Neuronal stem cell (in vitro differentiated cells): ENCODE measurements at regions not wholly inside any gene's neighbourhood (a gene's known extent, or its start where the extent isn't known, plus 50 kb on each side); places are given as distances from the start of the nearest gene placed in this dataset.

Source experiments
- DNase-seq: peaks from one replicate; pipeline ENCODE4 v3.0.0-alpha.2; 2013; ENCODE audit warnings: low spot score
- H2AFZ ChIP-seq: one replicate; pipeline ENCODE4 v1.6.1; 2013; ENCODE audit warnings: mild to moderate bottlenecking, low read length, inconsistent platforms
- H2AK5ac ChIP-seq: 2 replicates; pipeline ENCODE4 v1.6.1; 2013; ENCODE audit warnings: low read depth, mild to moderate bottlenecking, inconsistent platforms, low read length, moderate library complexity, mixed read lengths
- H2BK120ac ChIP-seq: 2 replicates; pipeline ENCODE4 v1.6.1; 2013; ENCODE audit warnings: low read depth, mild to moderate bottlenecking, inconsistent platforms, low read length, moderate library complexity, mixed read lengths
- H2BK12ac ChIP-seq: one replicate; pipeline ENCODE4 v1.6.1; 2013; ENCODE audit warnings: low read length, inconsistent platforms
- H2BK15ac ChIP-seq: 2 replicates; pipeline ENCODE4 v1.6.1; 2013; ENCODE audit warnings: mild to moderate bottlenecking, low read length, inconsistent platforms, mixed read lengths
- H2BK5ac ChIP-seq: one replicate; pipeline ENCODE4 v1.6.1; 2013; ENCODE audit warnings: inconsistent platforms, mild to moderate bottlenecking, low read length, moderate library complexity
- H3K14ac ChIP-seq: one replicate; pipeline ENCODE4 v1.6.1; 2013; ENCODE audit warnings: low read length, inconsistent platforms
- H3K18ac ChIP-seq: 2 replicates; pipeline ENCODE4 v1.6.1; 2013; ENCODE audit warnings: low read length, inconsistent platforms
- H3K23ac ChIP-seq: 2 replicates; pipeline ENCODE4 v1.6.1; 2013; ENCODE audit warnings: low read depth, mild to moderate bottlenecking, mixed read lengths, low read length, inconsistent platforms; ENCODE audit not compliant: poor library complexity
- H3K27ac ChIP-seq: replicated peaks from 3 replicates; pipeline ENCODE4 v1.5.1; 2013; ENCODE audit warnings: low read length, inconsistent platforms
- H3K27me3 ChIP-seq, 3 experiments: 2 replicates each; pipeline ENCODE4 v1.6.1; 2013; ENCODE audit warnings: low read length in 3 of 3, mild to moderate bottlenecking in 2 of 3, inconsistent platforms in 1 of 3, low read depth in 1 of 3, mixed read lengths in 1 of 3, moderate library complexity in 1 of 3; ENCODE audit not compliant: control insufficient read depth in 3 of 3, insufficient read depth in 3 of 3
- H3K36me3 ChIP-seq, 2 donors: replicated peaks in 1 of 2; 2 replicates each; pipeline ENCODE4 v1.6.1; 2013; ENCODE audit warnings: low read length in 2 of 2; ENCODE audit not compliant: control insufficient read depth in 2 of 2, insufficient read depth in 2 of 2
- H3K4ac ChIP-seq: 2 replicates; pipeline ENCODE4 v1.6.1; 2013; ENCODE audit warnings: inconsistent platforms, mild to moderate bottlenecking, low read length, moderate library complexity
- H3K4me1 ChIP-seq, 2 donors: 1 replicate in 1 of 2; 2 replicates in 1 of 2; pipeline ENCODE4 v1.6.1; 2013; ENCODE audit warnings: low read length in 2 of 2, low read depth in 1 of 2; ENCODE audit not compliant: control insufficient read depth in 2 of 2, insufficient read depth in 1 of 2
- H3K4me2 ChIP-seq: one replicate; pipeline ENCODE4 v1.6.1; 2013; ENCODE audit warnings: mild to moderate bottlenecking, low read length, inconsistent platforms; ENCODE audit not compliant: insufficient read depth, poor library complexity, severe bottlenecking
- H3K4me3 ChIP-seq, 2 donors: 2 replicates each; pipeline ENCODE4 v1.5.1; 2013; ENCODE audit warnings: low read length in 2 of 2, mild to moderate bottlenecking in 2 of 2, inconsistent platforms in 1 of 2, moderate library complexity in 1 of 2
- H3K79me1 ChIP-seq: one replicate; pipeline ENCODE4 v1.6.1; 2013; ENCODE audit warnings: low read depth, mild to moderate bottlenecking, inconsistent platforms, low read length, moderate library complexity
- H3K9ac ChIP-seq: one replicate; pipeline ENCODE4 v1.6.1; 2013; ENCODE audit warnings: mild to moderate bottlenecking, low read depth, low read length, inconsistent platforms; ENCODE audit not compliant: poor library complexity
- H3K9me3 ChIP-seq, 2 donors: replicated peaks in 1 of 2; 2 replicates each; pipeline versions ENCODE3 to v1.6.1; 2013; ENCODE audit warnings: low read length in 2 of 2, mild to moderate bottlenecking in 2 of 2, inconsistent platforms in 1 of 2, low read depth in 1 of 2, mixed read lengths in 1 of 2, moderate library complexity in 1 of 2; ENCODE audit not compliant: control insufficient read depth in 2 of 2, insufficient read depth in 1 of 2
- H4K8ac ChIP-seq: one replicate; pipeline ENCODE4 v1.6.1; 2013; ENCODE audit warnings: low read depth, mild to moderate bottlenecking, inconsistent platforms, low read length, moderate library complexity
- H4K91ac ChIP-seq: one replicate; pipeline ENCODE4 v1.6.1; 2013; ENCODE audit warnings: low read length, low read depth, mild to moderate bottlenecking, inconsistent platforms; ENCODE audit not compliant: poor library complexity
- WGBS, 2 donors: extraction: QIAGEN DNeasy Blood & Tissue Kit; methylation state at CpG; one replicate each; pipeline ENCODE4 v1.1.7; 2013; ENCODE audit warnings: missing lambda C conversion rate in 2 of 2, mixed read lengths in 1 of 2; ENCODE audit not compliant: insufficient read length in 2 of 2, insufficient replicate concordance in 1 of 2; ENCODE audit errors: extremely low coverage in 2 of 2; 5-methylcytosine and 5-hydroxymethylcytosine counted together

DNA sequence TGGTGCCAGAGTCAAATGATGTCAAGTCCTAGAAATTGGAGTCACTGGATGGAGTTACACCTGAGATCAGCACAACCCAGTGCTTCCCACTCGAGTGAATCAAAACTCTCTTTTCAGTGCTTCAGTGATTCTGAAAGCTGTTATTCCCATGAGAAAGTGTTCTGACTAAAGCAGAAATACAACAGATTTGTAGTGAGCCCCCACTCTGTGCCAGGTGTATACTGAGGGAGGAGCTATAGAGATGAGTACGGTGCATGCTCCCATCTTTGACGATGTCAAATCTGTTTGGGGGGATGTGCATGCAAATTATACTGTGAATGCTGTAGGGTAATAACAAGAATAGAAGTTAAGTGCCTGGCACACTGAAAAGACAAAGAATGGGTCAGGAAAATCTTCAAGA, 330.2 kb downstream of the HS3ST1 start:
- H2BK120ac ChIP-seq, result no peak overlapping the region
- H3K23ac ChIP-seq, result no peak overlapping the region
- no peak overlapping the region for H3K9ac ChIP-seq
- H2AFZ ChIP-seq, result no peak overlapping the region
- no peak for DNase-seq
- no CpG with 5 or more reads among the region's 3 CpGs for WGBS, 2 donors
- H3K9me3 ChIP-seq, result no peaks in the 10 kb centered on the region
- no peak overlapping the region for H4K91ac ChIP-seq
- H3K14ac ChIP-seq, result no peak overlapping the region
- H2AK5ac ChIP-seq, result no peak overlapping the region
- no peak overlapping the region for H3K4me3 ChIP-seq
- H3K4me1 ChIP-seq, result no peaks in the 10 kb centered on the region
- no peak overlapping the region for H2BK5ac ChIP-seq
- no peaks in the 10 kb centered on the region for H3K36me3 ChIP-seq
- H3K18ac ChIP-seq, result no peak overlapping the region
- H3K27ac ChIP-seq, result no peak overlapping the region
- H2BK15ac ChIP-seq, result no peak overlapping the region
- H4K8ac ChIP-seq, result no peak overlapping the region
- no peaks in the 10 kb centered on the region for H3K79me1 ChIP-seq
- H3K27me3 ChIP-seq, result no peaks in the 10 kb centered on the region
- H2BK12ac ChIP-seq, result no peak overlapping the region
- no peak overlapping the region for H3K4ac ChIP-seq
- H3K4me2 ChIP-seq, result no peak overlapping the region

DNA sequence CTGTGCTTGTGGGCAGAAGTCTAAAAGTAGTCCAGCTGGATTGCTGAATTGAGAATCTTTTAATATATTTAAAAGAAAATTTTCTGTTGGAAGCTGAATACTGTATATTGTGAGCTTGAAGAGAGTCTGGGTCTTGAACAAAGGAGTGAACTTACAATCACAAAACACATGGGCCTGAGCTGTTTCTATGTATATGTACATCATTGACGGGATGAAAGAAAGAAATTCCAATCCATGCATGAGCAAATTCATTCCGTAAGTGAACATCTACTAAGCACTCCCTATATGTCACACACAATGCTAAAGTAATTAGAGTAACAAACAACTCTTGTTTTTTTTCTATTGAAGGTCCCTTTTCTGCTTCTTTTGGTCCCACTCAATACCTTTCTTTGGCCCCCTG, 331.0 kb downstream of the HS3ST1 start:
- no peak overlapping the region for H2AFZ ChIP-seq
- no peak overlapping the region for H2BK12ac ChIP-seq
- no peaks in the 10 kb centered on the region for H3K4me1 ChIP-seq
- no peak overlapping the region for H3K4me2 ChIP-seq
- H3K36me3 ChIP-seq, result no peaks in the 10 kb centered on the region
- H3K18ac ChIP-seq, result no peak overlapping the region
- H3K4ac ChIP-seq, result no peak overlapping the region
- no peak overlapping the region for H3K9ac ChIP-seq
- H2BK5ac ChIP-seq, result no peak overlapping the region
- no peaks in the 10 kb centered on the region for H3K27me3 ChIP-seq
- no peak overlapping the region for H3K4me3 ChIP-seq
- DNase-seq, result no peak
- H2BK120ac ChIP-seq, result no peak overlapping the region
- no peak overlapping the region for H2AK5ac ChIP-seq
- H2BK15ac ChIP-seq, result no peak overlapping the region
- no peaks in the 10 kb centered on the region for H3K9me3 ChIP-seq
- H3K79me1 ChIP-seq, result no peaks in the 10 kb centered on the region
- H3K27ac ChIP-seq, result no peak overlapping the region
- no peak overlapping the region for H4K8ac ChIP-seq
- H4K91ac ChIP-seq, result no peak overlapping the region
- H3K14ac ChIP-seq, result no peak overlapping the region
- WGBS, 2 donors, result no CpG with 5 or more reads among the region's 2 CpGs
- no peak overlapping the region for H3K23ac ChIP-seq

- no peak overlapping the region for H2BK5ac ChIP-seq
Observed at GRCh38 chr4:11081006-11081405, 347.7 kb downstream of the HS3ST1 start.

GRCh38 chr4:11079171-11079570, 349.5 kb downstream of the HS3ST1 start:
- Histone ChIP-seq H3K27me3 (no peaks in the 10 kb centered on the region), H4K91ac (no peak overlapping the region), H2AK5ac (no peak overlapping the region), H2BK15ac (no peak overlapping the region), H2BK12ac (no peak overlapping the region), H3K79me1 (no peaks in the 10 kb centered on the region), H3K4ac (no peak overlapping the region), H3K4me3 (no peak overlapping the region), H3K27ac (no peak overlapping the region), H2BK120ac (no peak overlapping the region), H2AFZ (no peak overlapping the region), H3K36me3 (no peaks in the 10 kb centered on the region), H3K4me2 (no peak overlapping the region), H3K9me3 (no peaks in the 10 kb centered on the region), H3K9ac (no peak overlapping the region), H3K23ac (no peak overlapping the region), H3K4me1 (no peaks in the 10 kb centered on the region), H3K14ac (no peak overlapping the region), H3K18ac (no peak overlapping the region), H2BK5ac (no peak overlapping the region), H4K8ac (no peak overlapping the region)
- no peak for DNase-seq
- WGBS, 2 donors, result no CpG with 5 or more reads among the region's 1 CpG

More at GRCh38 chr4:11081006-11081405, 347.7 kb downstream of the HS3ST1 start:
- H4K8ac ChIP-seq, result no peak overlapping the region
- H3K14ac ChIP-seq, result no peak overlapping the region
- H3K4me3 ChIP-seq, result no peak overlapping the region
- no peak overlapping the region for H2BK12ac ChIP-seq
- H2AFZ ChIP-seq, result no peak overlapping the region
- H3K23ac ChIP-seq, result no peak overlapping the region
- no peak overlapping the region for H2BK120ac ChIP-seq
- H3K9ac ChIP-seq, result no peak overlapping the region
- no peak overlapping the region for H3K27ac ChIP-seq
- H3K18ac ChIP-seq, result no peak overlapping the region
- no peaks in the 10 kb centered on the region for H3K27me3 ChIP-seq
- no peak overlapping the region for H2BK15ac ChIP-seq
- no peaks in the 10 kb centered on the region for H3K4me1 ChIP-seq
- DNase-seq, result no peak
- H3K36me3 ChIP-seq, result no peaks in the 10 kb centered on the region
- no peaks in the 10 kb centered on the region for H3K9me3 ChIP-seq
- no peak overlapping the region for H3K4ac ChIP-seq
- H3K79me1 ChIP-seq, result no peaks in the 10 kb centered on the region
- H4K91ac ChIP-seq, result no peak overlapping the region
- no peak overlapping the region for H3K4me2 ChIP-seq
- H2AK5ac ChIP-seq, result no peak overlapping the region
